Gastroesophageal sphincter (tissue), 4 donors: ENCODE measurements at regions not wholly inside any gene's neighbourhood (a gene's known extent, or its start where the extent isn't known, plus 50 kb on each side); places are given as distances from the start of the nearest gene placed in this dataset.

Experiments
- ATAC-seq: fragments of 150-250 bp; one replicate; pipeline ENCODE4 v1.9.1; 2016; ENCODE audit warnings: mild to moderate bottlenecking, moderate library complexity
- H3K27ac ChIP-seq, 4 donors: fragments of 200-600 bp; sonication (generic) in 3 of 4; 1 replicate in 3 of 4; 2 replicates in 1 of 4; pipeline ENCODE4 v1.5.1; 2016 to 2019
- H3K27me3 ChIP-seq: fragments of 200-600 bp; sonication (generic); one replicate; pipeline ENCODE4 v1.5.1; 2019
- H3K36me3 ChIP-seq, 2 donors: fragments of 200-600 bp; sonication (generic); one replicate each; pipeline ENCODE4 v1.5.1; 2019; ENCODE audit warnings: control low read depth in 1 of 2
- H3K4me1 ChIP-seq, 3 donors: fragments of 200-600 bp; sonication (generic); 1 replicate in 2 of 3; 2 replicates in 1 of 3; pipeline ENCODE4 v1.5.1; 2016 to 2019; ENCODE audit warnings: control low read depth in 2 of 3
- H3K4me3 ChIP-seq, 2 donors: fragments of 200-600 bp; sonication (generic); one replicate each; pipeline ENCODE4 v1.5.1; 2019; ENCODE audit warnings: mild to moderate bottlenecking in 1 of 2, moderate library complexity in 1 of 2
- H3K9me3 ChIP-seq, 3 donors: fragments of 200-600 bp; sonication (generic); one replicate each; pipeline ENCODE4 v1.5.1; 2017 to 2019; ENCODE audit warnings: control low read depth in 2 of 3
- CTCF ChIP-seq, 4 experiments: fragments of 200-600 bp in 2 of 4; fragments of 450-650 bp in 2 of 4; sonication (generic) in 1 of 4; IDR thresholded peaks; one replicate each; pipeline ENCODE4 v1.5.1; 2017 to 2019; ENCODE audit warnings: antibody characterized with exemption in 4 of 4, mild to moderate bottlenecking in 2 of 4, moderate library complexity in 2 of 4
- EP300 ChIP-seq: sonication (generic); formaldehyde crosslinking; IDR thresholded peaks from one replicate; pipeline ENCODE4 v1.6.1; 2017; ENCODE audit warnings: antibody characterized with exemption, mild to moderate bottlenecking
- POLR2A ChIP-seq, 2 donors: fragments of 450-650 bp; IDR thresholded peaks; one replicate each; pipeline ENCODE4 v1.6.1; 2017; ENCODE audit warnings: antibody characterized with exemption in 2 of 2, mild to moderate bottlenecking in 2 of 2, moderate library complexity in 1 of 2
- POLR2AphosphoS5 ChIP-seq: sonication (generic); formaldehyde crosslinking; IDR thresholded peaks from one replicate; pipeline ENCODE4 v1.6.1; 2017; ENCODE audit warnings: antibody characterized with exemption
- WGBS, 2 donors: methylation state at CpG; one replicate each; pipeline ENCODE4 v1.1.5; 2018; ENCODE audit warnings: low coverage in 1 of 2; 5-methylcytosine and 5-hydroxymethylcytosine counted together

- no peak for TF ChIP-seq POLR2A (IDR thresholded peaks at IDR 0.05)
- no peak for ATAC-seq
- peaks cover 0 to 15% (median 0%) of the 10 kb centered on the region in 3 donors for H3K4me1 ChIP-seq
- WGBS, 2 donors: 86 to 100% methylated on average over 1 to 2 of the region's 3 CpGs
- no peak overlapping the region for H3K4me3 ChIP-seq
- H3K9me3 ChIP-seq: no peaks in the 10 kb centered on the region
- no peak overlapping the region for H3K27ac ChIP-seq
- H3K27me3 ChIP-seq: no peaks in the 10 kb centered on the region
- no peaks in the 10 kb centered on the region for H3K36me3 ChIP-seq
Measured at GRCh38 chr1:192950926-192951325, 108.2 kb downstream of the UCHL5 start.

DNA sequence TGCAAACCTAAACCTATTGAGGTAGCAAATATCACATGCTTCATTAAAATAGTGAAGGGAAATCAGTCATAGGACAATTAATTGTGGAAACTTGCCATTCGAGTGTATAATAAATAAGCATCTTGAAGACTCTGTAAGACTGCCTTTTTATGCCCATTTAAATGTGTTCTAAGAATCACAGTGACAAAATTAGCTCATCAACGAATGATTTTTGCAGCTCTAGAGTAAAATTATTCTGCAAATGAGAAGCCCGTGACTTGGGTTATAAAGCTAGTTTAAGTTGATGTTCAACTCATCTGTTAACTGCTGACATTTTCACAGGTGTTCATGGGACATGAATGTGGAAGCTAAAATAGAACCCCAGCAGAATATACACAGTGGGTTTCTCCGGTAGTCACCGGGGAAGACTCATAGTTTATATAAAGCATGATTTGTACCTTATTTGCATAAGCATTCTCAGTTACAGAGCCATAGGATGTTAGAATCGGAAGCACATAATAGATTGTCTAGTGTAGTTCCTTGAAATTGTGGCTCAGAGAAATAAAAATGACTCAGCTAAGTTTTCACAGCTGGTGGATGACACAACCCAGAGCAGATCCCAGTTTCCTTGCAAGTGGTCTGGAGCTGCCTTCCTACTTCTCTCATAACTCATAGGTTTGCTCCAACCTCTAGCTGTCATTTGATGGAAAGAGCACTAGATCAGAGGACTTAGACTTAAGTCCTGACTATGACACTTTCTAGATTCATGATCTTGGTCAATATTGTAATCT is 107.3 kb downstream of the UCHL5 start:
- H3K4me3 ChIP-seq: no peak overlapping the region
- TF ChIP-seq POLR2AphosphoS5: peak; percentile 77
- no peak for TF ChIP-seq CTCF (IDR thresholded peaks at IDR 0.05)
- TF ChIP-seq EP300: no peak
- no peak for TF ChIP-seq POLR2A (IDR thresholded peaks at IDR 0.05)
- H3K27me3 ChIP-seq: no peaks in the 10 kb centered on the region
- WGBS, 2 donors: 19 to 35% methylated on average over 4 to 6 of the region's 6 CpGs
- H3K36me3 ChIP-seq: no peaks in the 10 kb centered on the region
- no peaks in the 10 kb centered on the region for H3K9me3 ChIP-seq
- peaks cover 0 to 15% (median 0%) of the 10 kb centered on the region in 3 donors for H3K4me1 ChIP-seq
- peak overlapping the region in 2 of 4 donors; percentile 30 to 43 for H3K27ac ChIP-seq
- peak; percentile 77 for ATAC-seq

- TF ChIP-seq CTCF (IDR thresholded peaks at IDR 0.05) (no peak), EP300 (no peak), POLR2A (IDR thresholded peaks at IDR 0.05) (no peak), POLR2AphosphoS5 (no peak)
- H3K36me3 ChIP-seq: no peaks in the 10 kb centered on the region
- ATAC-seq: no peak
- 86 to 89% methylated on average over 2 of the region's 2 CpGs for WGBS, 2 donors
- H3K9me3 ChIP-seq: no peaks in the 10 kb centered on the region
- no peak overlapping the region for H3K4me3 ChIP-seq
- peak overlapping the region in 2 of 4 donors; percentile 30 to 43 for H3K27ac ChIP-seq
- H3K4me1 ChIP-seq: peaks cover 0 to 15% (median 0%) of the 10 kb centered on the region in 3 donors
- H3K27me3 ChIP-seq: no peaks in the 10 kb centered on the region
Measured at GRCh38 chr1:192952646-192953045, 106.5 kb downstream of the UCHL5 start.

GRCh38 chr1:192954705-192955265 is 104.4 kb downstream of the UCHL5 start:
- no peak for ATAC-seq
- Histone ChIP-seq H3K36me3 (no peaks in the 10 kb centered on the region), H3K4me1 (peaks cover 0 to 15% (median 0%) of the 10 kb centered on the region in 3 donors), H3K4me3 (no peak overlapping the region), H3K9me3 (no peaks in the 10 kb centered on the region), H3K27ac (no peak overlapping the region), H3K27me3 (no peaks in the 10 kb centered on the region)
- 71 to 77% methylated on average over 5 to 7 of the region's 7 CpGs for WGBS, 2 donors
- no peak for TF ChIP-seq POLR2A (IDR thresholded peaks at IDR 0.05)
- no peak for TF ChIP-seq POLR2AphosphoS5
- TF ChIP-seq EP300: no peak
- no peak for TF ChIP-seq CTCF (IDR thresholded peaks at IDR 0.05)

- no peak for ATAC-seq
- no peak overlapping the region for H3K27ac ChIP-seq
- no peaks in the 10 kb centered on the region for H3K9me3 ChIP-seq
- no peaks in the 10 kb centered on the region for H3K36me3 ChIP-seq
- H3K4me1 ChIP-seq: no peaks in the 10 kb centered on the region
- no peaks in the 10 kb centered on the region for H3K27me3 ChIP-seq
- no peak overlapping the region for H3K4me3 ChIP-seq
- TF ChIP-seq POLR2A (IDR thresholded peaks at IDR 0.05) (no peak), CTCF (IDR thresholded peaks at IDR 0.05) (no peak), EP300 (no peak), POLR2AphosphoS5 (no peak)
Measured at GRCh38 chr1:192958350-192958749, 100.8 kb downstream of the UCHL5 start.
